NCI-H82 treated with DMSO at 0.1 percent for 48 hours (cell line): ENCODE measurements at regions not wholly inside any gene's neighbourhood (a gene's known extent, or its start where the extent isn't known, plus 50 kb on each side); places are given as distances from the start of the nearest gene placed in this dataset.
"Not testable (repeated sequence)": the region's sequence is repeated elsewhere in the genome, so short reads cannot be mapped to it uniquely, and the experiment has no call there.

Experiments used
- DNase-seq: peaks from one replicate; lab custom pipeline; 2025; ENCODE audit not compliant: unreplicated experiment; lab: John Stamatoyannopoulos, UW

- no peak for DNase-seq
Measured at GRCh38 chr6:85764844-85765243, 122.2 kb upstream of the SYNCRIP start.

DNA sequence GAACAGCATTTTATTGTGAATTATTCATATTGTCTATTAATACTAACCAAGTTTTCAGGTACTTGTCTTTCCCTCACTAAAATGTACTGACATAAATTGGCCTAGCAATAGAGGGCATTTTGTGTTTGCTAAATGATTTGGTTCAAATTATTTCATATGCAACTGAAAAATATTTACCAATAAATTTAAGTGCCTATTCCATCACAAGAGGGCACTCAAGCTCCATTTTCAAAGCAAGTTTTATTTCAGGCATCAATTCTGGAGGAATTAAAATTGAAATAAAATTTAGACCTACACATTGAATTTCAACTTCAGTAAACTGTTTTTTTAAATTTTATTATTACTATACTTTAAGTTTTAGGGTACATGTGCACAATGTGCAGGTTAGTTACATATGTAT, 114.3 kb upstream of the SYNCRIP start:
- peak; percentile 1 for DNase-seq

- DNase-seq: no peak
Measured at GRCh38 chr6:85754894-85755293, 112.2 kb upstream of the SYNCRIP start.

GRCh38 chr6:85752602-85753001, 109.9 kb upstream of the SYNCRIP start:
- DNase-seq: no peak

DNA sequence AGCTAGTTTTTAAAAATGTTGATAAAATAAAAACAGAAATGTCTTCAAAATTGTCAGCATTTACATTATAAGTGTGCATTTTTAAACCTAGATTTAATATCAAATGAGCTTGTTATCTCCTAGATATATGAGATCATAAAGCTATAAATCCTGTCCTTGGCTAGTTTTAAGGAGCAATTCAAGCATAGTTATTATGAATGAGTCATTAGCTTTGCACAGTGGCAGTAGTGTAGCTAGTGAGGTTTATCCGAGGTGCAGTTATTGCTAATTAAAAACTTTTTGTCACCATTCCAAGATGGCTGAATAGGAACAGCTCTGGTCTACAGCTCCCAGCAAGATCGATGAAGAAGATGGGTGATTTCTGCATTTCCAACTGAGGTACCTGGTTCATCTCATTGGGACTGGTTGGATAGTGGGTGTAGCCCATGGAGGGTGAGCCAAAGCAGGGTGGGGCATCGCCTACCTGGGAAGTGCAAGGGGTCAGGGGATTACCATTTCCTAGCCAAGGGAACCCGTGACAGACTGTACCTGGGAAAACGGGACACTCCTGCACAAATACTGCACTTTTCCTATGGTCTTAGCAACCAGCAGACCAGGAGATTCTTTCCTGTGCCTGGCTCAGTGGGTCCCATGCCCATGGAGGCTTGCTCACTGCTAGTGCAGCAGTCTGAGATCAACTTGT, 108.8 kb upstream of the SYNCRIP start:
- DNase-seq: no peak

DNA sequence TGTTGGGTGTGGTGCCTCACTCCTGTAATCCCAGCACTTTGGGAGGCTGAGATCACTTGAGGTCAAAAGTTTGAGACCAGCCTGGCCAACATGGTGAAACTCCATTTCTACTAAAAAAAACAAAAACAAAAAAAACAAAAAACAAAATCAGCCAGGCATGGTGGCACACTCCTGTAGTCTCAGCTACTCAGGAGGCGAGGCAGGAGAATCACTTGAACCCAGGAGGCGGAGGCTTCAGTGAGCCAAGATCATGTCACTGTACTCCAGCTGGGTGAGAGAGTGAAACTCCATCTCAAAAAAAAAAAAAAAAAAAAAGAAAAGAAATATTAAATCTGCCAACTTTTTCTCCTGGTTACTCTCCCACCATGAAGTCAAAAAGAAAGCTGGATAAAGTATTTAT, 107.5 kb upstream of the SYNCRIP start:
- DNase-seq: not testable (repeated sequence)

DNA sequence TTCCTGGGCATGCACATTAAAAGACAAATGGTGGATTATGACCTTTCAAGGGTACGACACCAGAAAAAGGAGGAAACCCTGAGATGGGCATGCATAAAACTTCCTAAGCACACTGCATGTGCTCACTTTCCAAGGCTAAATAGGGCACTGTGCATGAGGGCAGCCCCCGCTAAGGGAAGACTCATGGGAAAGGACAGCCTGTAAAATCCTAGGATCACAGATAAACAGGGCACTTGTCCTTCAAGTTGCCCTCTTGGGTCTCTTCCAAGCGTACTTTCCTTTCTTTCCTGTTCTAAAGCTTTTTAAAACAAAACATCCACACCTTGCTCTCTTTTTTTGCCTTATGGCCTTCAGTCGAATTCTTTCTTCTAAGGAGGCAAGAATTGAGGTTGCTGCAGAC, 106.5 kb upstream of the SYNCRIP start:
- no peak for DNase-seq

DNA sequence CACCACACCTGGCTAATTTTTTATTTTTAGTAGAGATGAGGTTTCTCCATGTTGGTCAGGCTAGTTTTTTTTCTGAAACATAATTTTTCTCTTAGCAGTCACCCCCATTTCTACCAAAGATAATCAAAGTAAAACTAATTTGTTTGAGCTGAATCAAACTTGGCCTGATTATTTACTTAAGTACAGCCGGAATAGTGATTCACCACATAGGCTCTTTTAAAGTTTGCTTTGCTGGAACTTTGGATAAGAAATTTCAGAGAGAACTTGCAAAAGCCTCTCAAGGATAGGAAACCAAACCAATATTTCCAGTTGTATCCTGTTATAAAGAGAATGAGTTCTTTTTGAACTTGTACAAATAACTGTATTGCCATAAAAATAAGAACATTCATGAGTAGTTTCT, 105.0 kb upstream of the SYNCRIP start:
- no peak for DNase-seq

DNA sequence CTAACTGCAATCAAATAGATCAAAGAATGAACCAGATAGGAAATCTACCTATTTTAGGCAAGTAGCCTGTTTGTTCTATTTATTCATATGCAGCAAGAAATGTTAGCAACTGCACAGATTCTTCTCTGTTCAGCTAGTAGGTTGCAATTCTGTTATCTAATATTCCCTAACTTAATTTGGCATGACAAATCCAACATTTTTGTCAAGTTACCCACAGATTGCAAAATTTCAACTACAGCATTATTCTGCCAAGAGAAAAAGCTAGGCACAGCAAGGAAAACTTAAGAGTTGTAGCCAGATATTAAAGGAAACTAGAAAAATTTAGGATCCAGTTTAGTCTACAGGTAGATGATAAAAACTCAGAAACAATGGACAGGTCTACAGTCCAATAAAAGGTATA, 104.4 kb upstream of the SYNCRIP start:
- DNase-seq: no peak

GRCh38 chr6:85744433-85744970, 101.8 kb upstream of the SYNCRIP start:
- DNase-seq: no peak

DNA sequence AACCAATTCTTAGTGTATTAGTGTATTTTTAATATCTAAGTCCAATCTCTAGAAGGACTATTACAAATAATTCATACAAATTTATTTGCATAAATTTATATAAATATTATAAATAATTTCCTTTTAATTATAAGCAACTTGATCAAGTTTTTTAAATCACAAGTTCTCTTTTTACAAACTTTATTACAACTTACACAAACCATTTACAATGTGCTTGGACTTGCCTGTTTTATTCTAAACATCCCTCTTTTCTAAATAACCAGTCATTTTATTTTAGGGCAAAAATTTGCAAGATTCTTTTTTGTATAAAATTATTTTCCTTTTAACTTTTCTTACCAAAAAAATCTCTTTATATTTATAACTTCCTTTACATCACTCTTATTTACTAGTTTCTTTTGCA, 83.5 kb upstream of the SYNCRIP start:
- no peak for DNase-seq

GRCh38 chr6:85715797-85716196, 73.1 kb upstream of the SYNCRIP start:
- no peak for DNase-seq

DNA sequence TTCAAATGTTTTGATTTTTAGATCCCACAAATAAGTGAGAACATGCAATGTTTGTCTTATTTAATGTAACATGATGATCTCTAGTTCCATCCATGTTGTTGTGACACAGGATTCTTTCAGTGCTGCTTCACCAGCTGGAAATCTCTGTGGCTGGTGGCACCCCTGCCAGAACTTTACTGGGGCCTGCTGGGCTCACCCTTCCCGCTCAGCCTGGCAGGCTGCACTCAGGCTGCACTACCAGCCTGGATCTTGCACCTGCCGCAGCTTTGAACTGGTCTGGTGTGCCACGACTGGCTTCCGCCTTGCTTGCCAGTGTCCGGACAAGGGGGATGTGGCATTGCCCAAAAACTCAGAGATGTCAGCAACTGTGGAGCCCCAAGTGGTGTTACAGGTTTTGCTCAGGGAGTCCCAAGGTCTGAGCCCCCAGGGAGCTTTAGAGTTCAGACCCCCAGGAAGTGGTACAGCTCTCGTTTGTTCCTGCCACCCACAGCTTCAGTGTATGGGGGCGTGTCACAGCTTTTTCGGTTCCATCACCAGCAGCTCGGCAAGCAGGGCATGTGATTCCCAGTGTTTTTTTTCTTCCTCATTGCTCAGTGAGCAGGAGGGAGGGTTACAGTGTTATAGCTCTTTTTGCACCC, 72.3 kb upstream of the SYNCRIP start:
- no peak for DNase-seq

- no peak for DNase-seq
Measured at GRCh38 chr6:85712346-85712745, 69.7 kb upstream of the SYNCRIP start.

DNA sequence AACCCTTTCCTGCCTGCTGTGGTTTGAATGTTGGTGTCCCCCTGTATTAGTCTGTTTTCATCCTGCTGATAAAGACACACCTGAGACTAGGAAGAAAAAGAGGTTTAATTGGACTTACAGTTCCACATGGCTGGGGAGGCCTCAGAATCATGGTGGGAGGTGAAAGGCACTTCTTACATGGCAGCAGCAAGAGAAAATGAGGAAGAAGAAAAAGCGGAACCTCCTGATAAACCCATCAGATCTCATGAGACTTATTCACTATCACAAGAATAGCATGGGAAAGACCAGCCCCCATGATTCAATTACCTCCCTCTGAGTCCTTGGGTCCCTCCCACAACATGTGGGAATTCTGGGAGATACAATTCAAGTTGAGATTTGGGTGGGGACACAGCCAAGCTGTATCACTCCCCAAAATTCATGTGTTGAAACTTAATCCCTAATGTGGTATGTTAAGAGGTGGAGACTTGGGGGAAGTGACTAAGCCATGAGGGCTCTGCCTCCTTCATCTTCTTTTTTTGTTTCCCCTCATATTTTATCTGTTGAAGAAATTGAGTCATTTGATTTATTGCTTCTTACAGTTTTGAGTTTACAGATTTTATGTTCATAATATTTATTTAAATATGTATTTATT, 64.9 kb upstream of the SYNCRIP start:
- DNase-seq: not testable (repeated sequence)

- DNase-seq: no peak
Measured at GRCh38 chr6:85706272-85706671, 63.6 kb upstream of the SYNCRIP start.

DNA sequence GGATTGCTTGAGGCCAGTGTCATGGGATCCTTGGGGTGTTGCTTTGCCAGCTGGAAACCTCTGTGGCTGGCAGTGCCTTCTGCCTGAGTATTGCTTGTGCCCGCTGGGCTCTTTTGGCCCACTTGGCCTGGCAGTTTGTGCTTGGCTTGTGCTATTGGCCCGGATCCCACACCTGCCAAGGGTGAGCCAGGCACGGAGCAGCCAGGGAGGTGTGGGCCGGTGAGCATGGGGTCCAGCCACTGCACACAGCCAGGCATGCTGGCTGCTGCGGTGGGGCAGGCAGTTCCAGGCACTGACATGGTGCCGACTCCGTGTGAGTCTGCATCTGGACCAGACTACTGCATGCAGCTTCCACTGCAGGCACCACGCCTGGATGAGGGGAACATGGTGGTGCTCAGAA, 62.5 kb upstream of the SYNCRIP start:
- DNase-seq: no peak

DNA sequence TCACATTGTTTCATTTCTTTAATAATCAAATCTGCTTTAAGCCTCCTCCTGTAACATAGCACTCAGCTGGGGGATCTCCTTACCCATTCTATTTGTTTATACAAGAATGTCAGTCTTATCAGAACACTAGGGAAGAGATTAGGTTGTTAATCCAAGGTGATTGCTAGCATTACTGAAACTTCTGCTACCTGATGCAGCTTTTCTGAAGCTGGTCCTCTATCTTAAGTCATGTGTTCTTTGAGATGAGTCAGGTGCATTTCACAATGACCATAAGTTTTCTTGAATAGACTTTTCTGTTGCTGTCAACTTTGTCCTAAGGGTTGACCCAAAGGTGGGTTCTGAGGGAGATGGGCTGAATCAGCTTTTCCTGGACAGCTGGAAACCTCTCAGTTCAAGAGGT, 60.7 kb upstream of the SYNCRIP start:
- no peak for DNase-seq
